Loucy (cell line): ENCODE measurements at regions not wholly inside any gene's neighbourhood (a gene's known extent, or its start where the extent isn't known, plus 50 kb on each side); places are given as distances from the start of the nearest gene placed in this dataset.
"Not testable (repeated sequence)": the region's sequence is repeated elsewhere in the genome, so short reads cannot be mapped to it uniquely, and the experiment has no call there.

Source experiments
- H2AFZ ChIP-seq: fragments of 200-600 bp; sonication (generic); 2 replicates; pipeline ENCODE4 v1.6.0; 2016; ENCODE audit warnings: antibody characterized with exemption, mild to moderate bottlenecking, low read length, moderate library complexity
- H3F3A ChIP-seq: fragments of 200-600 bp; 2 replicates; pipeline ENCODE4 v1.6.0; 2016; ENCODE audit warnings: antibody characterized with exemption, low read depth, mild to moderate bottlenecking
- H3K27me3 ChIP-seq: fragments of 200-600 bp; sonication (generic); 2 replicates; pipeline ENCODE4 v1.6.1; 2014; ENCODE audit warnings: low read length, mild to moderate bottlenecking; ENCODE audit not compliant: insufficient read depth, poor library complexity, severe bottlenecking
- H3K36me3 ChIP-seq: fragments of 200-600 bp; sonication (generic); 2 replicates; pipeline ENCODE4 v1.6.1; 2016; ENCODE audit warnings: low read length; ENCODE audit not compliant: insufficient read depth
- H3K4me1 ChIP-seq: fragments of 200-600 bp; sonication (generic); 2 replicates; pipeline ENCODE4 v1.5.1; 2014; ENCODE audit warnings: low read length, mild to moderate bottlenecking; ENCODE audit not compliant: insufficient read depth, poor library complexity, severe bottlenecking
- H3K4me2 ChIP-seq: fragments of 200-600 bp; sonication (generic); 2 replicates; pipeline ENCODE4 v1.6.0; 2014; ENCODE audit warnings: antibody characterized with exemption, low read length, low read depth, mild to moderate bottlenecking; ENCODE audit not compliant: poor library complexity, severe bottlenecking
- H3K4me3 ChIP-seq: fragments of 200-600 bp; sonication (generic); 2 replicates; pipeline ENCODE4 v1.5.1; 2014; ENCODE audit warnings: low read length, mild to moderate bottlenecking, mixed read lengths; ENCODE audit not compliant: poor library complexity, severe bottlenecking
- H3K79me2 ChIP-seq: fragments of 200-600 bp; sonication (generic); 2 replicates; pipeline ENCODE4 v1.6.1; 2014; ENCODE audit warnings: low read length; ENCODE audit not compliant: insufficient read depth
- H3K9ac ChIP-seq: fragments of 200-600 bp; sonication (generic); 2 replicates; pipeline ENCODE4 v1.6.0; 2014; ENCODE audit warnings: mild to moderate bottlenecking, low read depth, low read length, moderate library complexity; ENCODE audit not compliant: poor library complexity, severe bottlenecking
- H3K9me2 ChIP-seq: fragments of 200-600 bp; sonication (generic); replicated peaks from 2 replicates; pipeline ENCODE4 v1.6.1; 2016; ENCODE audit warnings: low read depth, low read length, mixed read lengths
- H3K9me3 ChIP-seq: fragments of 200-600 bp; sonication (generic); 2 replicates; pipeline ENCODE4 v1.6.1; 2014; ENCODE audit warnings: mild to moderate bottlenecking, antibody characterized with exemption, low read length, low read depth; ENCODE audit not compliant: insufficient read depth
- H4K20me1 ChIP-seq: fragments of 200-600 bp; sonication (generic); 2 replicates; pipeline ENCODE4 v1.6.0; 2014; ENCODE audit warnings: antibody characterized with exemption, low read length, mild to moderate bottlenecking; ENCODE audit not compliant: insufficient read depth, poor library complexity, severe bottlenecking
- CTCF ChIP-seq: fragments of 200-600 bp; sonication (generic); conservative IDR thresholded peaks from 2 replicates; pipeline ENCODE4 v1.5.1; 2014; ENCODE audit warnings: mild to moderate bottlenecking, antibody characterized with exemption, low read length
- EZH2phosphoT487 ChIP-seq: fragments of 200-600 bp; IDR thresholded peaks from 2 replicates; pipeline ENCODE4 v1.6.1; 2018; ENCODE audit warnings: antibody characterized with exemption, mild to moderate bottlenecking, moderate library complexity, borderline replicate concordance

GRCh38 chr21:38115870-38116269 is 140.9 kb upstream of the KCNJ15 start:
- no peak for TF ChIP-seq EZH2phosphoT487
- no peak for TF ChIP-seq CTCF
- Histone ChIP-seq H4K20me1 (no peaks in the 10 kb centered on the region), H3K9ac (no peak overlapping the region), H3K4me2 (no peak overlapping the region), H3K9me3 (no peaks in the 10 kb centered on the region), H3K4me1 (no peaks in the 10 kb centered on the region), H3K4me3 (no peak overlapping the region), H3K79me2 (no peaks in the 10 kb centered on the region), H2AFZ (no peak overlapping the region), H3F3A (no peaks in the 10 kb centered on the region), H3K36me3 (no peaks in the 10 kb centered on the region), H3K27me3 (no peaks in the 10 kb centered on the region), H3K9me2 (no peaks in the 10 kb centered on the region)

GRCh38 chr21:38119793-38120192 is 137.0 kb upstream of the KCNJ15 start:
- no peaks in the 10 kb centered on the region for H3K9me3 ChIP-seq
- no peaks in the 10 kb centered on the region for H3F3A ChIP-seq
- H3K27me3 ChIP-seq, result no peaks in the 10 kb centered on the region
- H3K9me2 ChIP-seq, result no peaks in the 10 kb centered on the region
- H3K4me3 ChIP-seq, result no peak overlapping the region
- H3K9ac ChIP-seq, result no peak overlapping the region
- no peaks in the 10 kb centered on the region for H3K36me3 ChIP-seq
- H3K79me2 ChIP-seq, result no peaks in the 10 kb centered on the region
- no peaks in the 10 kb centered on the region for H4K20me1 ChIP-seq
- TF ChIP-seq EZH2phosphoT487, result no peak
- no peak for TF ChIP-seq CTCF
- no peaks in the 10 kb centered on the region for H3K4me1 ChIP-seq
- no peak overlapping the region for H2AFZ ChIP-seq
- no peak overlapping the region for H3K4me2 ChIP-seq

GRCh38 chr21:38120679-38120983 is 136.2 kb upstream of the KCNJ15 start:
- H3F3A ChIP-seq, H2AFZ ChIP-seq, H3K27me3 ChIP-seq, H3K9me2 ChIP-seq, H3K4me2 ChIP-seq, H3K4me3 ChIP-seq, H4K20me1 ChIP-seq, H3K9me3 ChIP-seq, H3K4me1 ChIP-seq, H3K9ac ChIP-seq, H3K79me2 ChIP-seq, H3K36me3 ChIP-seq: not testable (repeated sequence)

GRCh38 chr21:38120984-38121855 is 135.6 kb upstream of the KCNJ15 start:
- no peaks in the 10 kb centered on the region for H3K27me3 ChIP-seq
- no peak overlapping the region for H3K4me3 ChIP-seq
- H3K4me2 ChIP-seq, result no peak overlapping the region

More at GRCh38 chr21:38120984-38121855, 135.6 kb upstream of the KCNJ15 start:
- H3K9me3 ChIP-seq, result no peaks in the 10 kb centered on the region
- no peaks in the 10 kb centered on the region for H3K79me2 ChIP-seq
- no peak overlapping the region for H3K9ac ChIP-seq
- TF ChIP-seq EZH2phosphoT487 (no peak), CTCF (no peak)
- H4K20me1 ChIP-seq, result no peaks in the 10 kb centered on the region
- H2AFZ ChIP-seq, result no peak overlapping the region
- H3K9me2 ChIP-seq, result no peaks in the 10 kb centered on the region
- H3F3A ChIP-seq, result no peaks in the 10 kb centered on the region
- H3K36me3 ChIP-seq, result no peaks in the 10 kb centered on the region
- no peaks in the 10 kb centered on the region for H3K4me1 ChIP-seq
